ENCODE measurements at regions not wholly inside any gene's neighbourhood (a gene's known extent, or its start where the extent isn't known, plus 50 kb on each side); places are given as distances from the start of the nearest gene placed in this dataset.
A peak's percentile ranks its signal among the peaks of the same experiment; 100 is the strongest.

- intact Hi-C loops (cut with micrococcal nuclease): no loop called here
- H3K27ac Mint-ChIP-seq: no peak overlapping the region
- H3K36me3 Mint-ChIP-seq (ENCODE audit: low read depth): no peaks in the 10 kb centered on the region
- no peaks in the 10 kb centered on the region for H3K27me3 Mint-ChIP-seq
- no peaks in the 10 kb centered on the region for H3K4me1 Mint-ChIP-seq
- no peak for DNase-seq
- no peaks in the 10 kb centered on the region for H3K9me3 Mint-ChIP-seq
- no peak overlapping the region for H3K4me3 Mint-ChIP-seq
Observed at GRCh38 chr11:36803084-36803483, 205.0 kb upstream of the RAG2 start.

DNA sequence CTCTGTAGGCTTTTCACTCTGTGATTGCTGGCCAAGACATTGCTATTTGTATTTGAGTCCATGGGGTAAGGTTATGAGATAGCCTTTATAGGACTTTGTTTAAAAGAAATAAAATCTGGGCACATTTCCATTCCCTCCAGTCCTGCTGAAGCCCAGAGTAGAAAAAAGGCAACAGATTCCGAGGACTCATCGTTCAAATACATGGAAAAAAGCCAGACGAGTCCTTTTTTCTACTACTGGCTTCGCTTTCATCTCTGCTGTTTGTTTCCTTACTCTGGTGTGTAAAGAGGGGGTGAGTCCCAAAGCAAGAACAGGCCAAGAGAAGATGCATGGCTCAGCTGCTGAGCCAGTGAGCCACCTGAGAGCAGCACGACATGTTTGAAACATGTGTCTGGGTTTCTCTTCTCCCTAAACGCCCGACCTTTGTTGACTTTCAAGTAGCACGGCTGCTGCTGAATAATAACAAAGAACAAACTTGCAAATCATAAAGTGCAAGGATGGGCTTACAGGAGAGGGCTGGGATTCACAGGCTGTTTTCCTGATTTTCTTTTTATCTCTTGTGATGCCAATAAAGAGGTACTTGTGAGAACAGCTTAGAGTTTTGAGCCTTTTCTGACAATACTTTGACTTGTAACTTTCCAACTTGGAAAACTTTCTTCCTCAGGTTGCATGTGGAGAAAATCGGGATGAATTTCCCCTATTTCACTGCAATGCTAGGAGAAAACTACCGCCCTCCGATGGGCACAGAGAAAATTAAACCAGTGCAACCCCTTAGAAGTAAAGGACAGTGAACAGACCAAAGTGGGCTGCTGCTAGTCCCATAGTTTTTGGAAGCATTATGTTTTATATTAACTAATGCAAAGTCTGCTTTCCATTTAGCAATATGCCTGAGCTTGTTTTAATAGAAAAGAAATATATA lies 195.2 kb upstream of the RAG2 start:
- no peaks in the 10 kb centered on the region for H3K36me3 Mint-ChIP-seq (ENCODE audit: low read depth)
- H3K4me1 Mint-ChIP-seq: no peaks in the 10 kb centered on the region
- DNase-seq: no peak
- intact Hi-C loops (cut with micrococcal nuclease): no loop called here
- no peaks in the 10 kb centered on the region for H3K9me3 Mint-ChIP-seq
- H3K27ac Mint-ChIP-seq: no peak overlapping the region
- no peak overlapping the region for H3K4me3 Mint-ChIP-seq
- peaks cover 10% of the 10 kb centered on the region for H3K27me3 Mint-ChIP-seq

- H3K36me3 Mint-ChIP-seq (ENCODE audit: low read depth): no peaks in the 10 kb centered on the region
- H3K9me3 Mint-ChIP-seq: no peaks in the 10 kb centered on the region
- DNase-seq: no peak
- peaks cover 10% of the 10 kb centered on the region for H3K27me3 Mint-ChIP-seq
- H3K4me1 Mint-ChIP-seq: no peaks in the 10 kb centered on the region
- no peak overlapping the region for H3K27ac Mint-ChIP-seq
- no peak overlapping the region for H3K4me3 Mint-ChIP-seq
- intact Hi-C loops (cut with micrococcal nuclease): no loop called here
Observed at GRCh38 chr11:36791957-36792356, 193.9 kb upstream of the RAG2 start.

GRCh38 chr11:36790526-36790925 lies 192.5 kb upstream of the RAG2 start:
- DNase-seq: no peak
- Mint-ChIP-seq H3K4me3 (no peak overlapping the region), H3K36me3 (ENCODE audit: low read depth) (no peaks in the 10 kb centered on the region), H3K27me3 (peaks cover 10% of the 10 kb centered on the region), H3K4me1 (no peaks in the 10 kb centered on the region), H3K9me3 (no peaks in the 10 kb centered on the region), H3K27ac (no peak overlapping the region)
- intact Hi-C loops (cut with micrococcal nuclease): no loop called here

DNA sequence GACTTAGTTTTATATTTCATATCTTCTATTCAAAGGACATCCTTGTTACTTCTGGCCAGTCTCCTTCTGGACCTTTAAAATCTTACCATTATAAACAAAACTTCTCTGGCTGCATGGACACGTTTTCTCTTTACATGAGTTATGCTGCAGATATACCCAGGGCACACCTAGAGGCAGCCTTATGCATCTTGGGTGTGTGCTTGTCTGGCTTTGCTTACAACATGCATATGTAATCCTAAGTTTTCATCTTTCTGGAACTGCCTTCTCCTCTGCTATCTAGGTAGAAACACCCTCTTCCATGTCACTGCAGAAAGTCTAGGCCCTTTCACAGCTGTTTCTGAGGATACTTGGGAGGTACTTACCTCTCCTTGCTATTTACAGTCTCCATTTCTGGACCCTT lies 185.8 kb upstream of the RAG2 start:
- DNase-seq: no peak
- Mint-ChIP-seq H3K27me3 (peaks cover 4% of the 10 kb centered on the region), H3K4me3 (no peak overlapping the region), H3K9me3 (no peaks in the 10 kb centered on the region), H3K27ac (no peak overlapping the region), H3K36me3 (ENCODE audit: low read depth) (no peaks in the 10 kb centered on the region), H3K4me1 (no peaks in the 10 kb centered on the region)
- intact Hi-C loops (cut with micrococcal nuclease): no loop called here

DNA sequence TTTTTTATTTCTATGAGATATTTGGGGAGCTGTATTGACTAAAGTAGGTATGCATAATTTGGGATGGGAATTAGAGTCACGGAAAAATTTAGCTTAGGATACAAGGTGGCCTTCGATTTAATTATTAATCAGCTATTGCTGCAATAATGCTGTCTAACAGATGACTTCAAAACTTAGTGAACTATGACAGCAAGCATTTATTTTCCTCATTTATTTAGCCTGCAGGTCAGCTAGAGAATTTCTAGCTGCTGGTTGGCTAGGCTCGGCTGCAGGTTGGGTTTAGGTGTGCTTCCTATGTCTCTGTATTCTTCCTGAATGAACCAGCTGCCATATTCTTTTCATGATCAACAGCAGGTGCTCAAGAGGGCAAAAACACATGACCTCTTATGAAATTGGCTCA lies 181.8 kb upstream of the RAG2 start:
- Mint-ChIP-seq H3K9me3 (no peaks in the 10 kb centered on the region), H3K36me3 (ENCODE audit: low read depth) (no peaks in the 10 kb centered on the region), H3K27me3 (peaks cover 4% of the 10 kb centered on the region), H3K4me3 (no peak overlapping the region), H3K27ac (no peak overlapping the region), H3K4me1 (no peaks in the 10 kb centered on the region)
- DNase-seq: no peak
- intact Hi-C loops (cut with micrococcal nuclease): no loop called here

DNA sequence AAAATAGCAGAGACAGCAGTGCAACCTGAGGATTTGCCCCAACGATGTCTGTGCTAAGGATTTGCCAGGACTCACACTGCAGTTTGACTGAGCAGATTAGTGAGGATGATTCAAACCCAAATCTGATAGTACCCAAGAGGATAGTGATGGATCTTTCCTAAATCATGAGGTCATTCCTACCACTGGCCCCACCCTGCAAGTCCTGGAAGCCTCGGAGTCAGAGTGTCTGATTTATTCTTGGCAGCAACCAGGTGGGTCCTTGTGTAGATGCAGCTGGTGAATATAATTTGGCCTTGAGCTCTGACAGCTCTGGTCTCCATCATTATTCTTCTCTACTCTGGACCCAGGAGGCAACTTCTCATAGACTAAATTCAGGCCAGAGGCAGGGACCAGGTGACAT lies 179.3 kb upstream of the RAG2 start:
- Mint-ChIP-seq H3K4me1 (no peaks in the 10 kb centered on the region), H3K9me3 (no peaks in the 10 kb centered on the region), H3K27ac (no peak overlapping the region), H3K4me3 (no peak overlapping the region), H3K27me3 (peaks cover 4% of the 10 kb centered on the region), H3K36me3 (ENCODE audit: low read depth) (no peaks in the 10 kb centered on the region)
- DNase-seq: no peak
- intact Hi-C loops (cut with micrococcal nuclease): no loop called here

DNA sequence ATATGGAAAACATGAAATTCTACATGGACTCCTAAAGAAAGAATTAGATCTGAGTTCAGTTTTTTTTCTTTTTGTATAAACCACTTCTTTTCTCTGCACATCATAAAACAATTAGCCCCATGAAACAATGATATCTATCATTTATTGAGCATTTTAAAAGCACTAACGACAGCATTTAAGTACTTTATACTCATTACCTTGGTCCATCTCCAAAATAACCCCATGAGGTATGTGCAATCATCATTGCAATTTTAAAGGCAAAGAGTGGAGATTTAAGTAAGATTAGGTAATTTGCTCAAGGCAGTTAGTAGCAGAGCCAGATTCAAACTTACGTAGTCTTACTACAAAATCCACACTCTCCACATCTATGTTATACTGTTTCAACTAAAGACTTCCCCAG lies 177.7 kb upstream of the RAG2 start:
- H3K4me3 Mint-ChIP-seq: no peak overlapping the region
- no peaks in the 10 kb centered on the region for H3K4me1 Mint-ChIP-seq
- intact Hi-C loops (cut with micrococcal nuclease): no loop called here
- H3K36me3 Mint-ChIP-seq (ENCODE audit: low read depth): no peaks in the 10 kb centered on the region
- no peak for DNase-seq
- H3K27ac Mint-ChIP-seq: no peak overlapping the region
- no peaks in the 10 kb centered on the region for H3K9me3 Mint-ChIP-seq
- H3K27me3 Mint-ChIP-seq: no peaks in the 10 kb centered on the region

GRCh38 chr11:36775130-36775529 lies 177.1 kb upstream of the RAG2 start:
- intact Hi-C loops (cut with micrococcal nuclease): no loop called here
- no peaks in the 10 kb centered on the region for H3K4me1 Mint-ChIP-seq
- no peaks in the 10 kb centered on the region for H3K27me3 Mint-ChIP-seq
- H3K9me3 Mint-ChIP-seq: no peaks in the 10 kb centered on the region
- DNase-seq: no peak
- H3K36me3 Mint-ChIP-seq (ENCODE audit: low read depth): no peaks in the 10 kb centered on the region
- H3K27ac Mint-ChIP-seq: no peak overlapping the region
- no peak overlapping the region for H3K4me3 Mint-ChIP-seq

DNA sequence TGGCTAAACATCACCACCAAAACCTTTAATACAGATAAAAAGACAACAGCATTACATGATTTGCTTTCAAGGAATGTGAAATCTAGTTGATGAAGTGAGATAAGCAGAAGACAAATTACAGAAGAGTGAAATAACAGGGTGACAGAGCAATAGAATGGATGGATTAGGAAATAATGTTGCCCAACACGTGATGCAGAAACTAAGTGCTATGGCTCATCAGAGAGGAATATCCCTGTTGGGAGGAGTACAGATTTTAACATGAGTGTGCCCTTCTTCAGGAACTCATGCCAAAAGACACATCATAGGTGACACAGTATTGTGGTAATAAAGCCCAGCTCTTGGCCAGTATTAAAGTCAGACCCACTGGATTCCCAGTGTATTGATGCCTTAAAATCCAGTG lies 176.6 kb upstream of the RAG2 start:
- H3K4me1 Mint-ChIP-seq: no peaks in the 10 kb centered on the region
- no peak overlapping the region for H3K27ac Mint-ChIP-seq
- no peaks in the 10 kb centered on the region for H3K27me3 Mint-ChIP-seq
- no peaks in the 10 kb centered on the region for H3K36me3 Mint-ChIP-seq (ENCODE audit: low read depth)
- no peak for DNase-seq
- H3K4me3 Mint-ChIP-seq: no peak overlapping the region
- intact Hi-C loops (cut with micrococcal nuclease): no loop called here
- H3K9me3 Mint-ChIP-seq: no peaks in the 10 kb centered on the region

DNA sequence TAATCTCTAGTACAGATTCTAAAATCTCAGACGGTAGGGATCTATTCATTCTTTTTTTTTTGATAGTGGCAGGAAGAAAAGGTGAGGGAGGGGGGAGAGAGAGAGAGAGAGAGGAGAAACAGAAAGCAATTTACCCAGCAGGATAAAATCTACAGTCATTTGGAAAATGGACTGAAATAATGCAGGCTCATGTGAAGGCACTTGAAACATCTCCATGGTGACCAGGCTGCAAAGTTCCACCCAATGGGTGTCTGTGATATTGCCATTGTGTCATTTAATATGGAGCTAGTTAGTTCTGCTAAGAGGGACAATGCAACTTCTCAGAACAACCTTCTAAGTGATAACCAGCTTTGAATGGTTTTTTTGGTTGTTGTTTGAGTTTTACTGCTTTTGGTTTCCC lies 165.2 kb upstream of the RAG2 start:
- H3K36me3 Mint-ChIP-seq (ENCODE audit: low read depth): no peaks in the 10 kb centered on the region
- peaks cover 3% of the 10 kb centered on the region for H3K4me1 Mint-ChIP-seq
- no peak overlapping the region for H3K27ac Mint-ChIP-seq
- no peaks in the 10 kb centered on the region for H3K27me3 Mint-ChIP-seq
- intact Hi-C loops (cut with micrococcal nuclease): no loop called here
- DNase-seq: peak; percentile 60
- H3K4me3 Mint-ChIP-seq: no peak overlapping the region
- H3K9me3 Mint-ChIP-seq: no peaks in the 10 kb centered on the region

DNA sequence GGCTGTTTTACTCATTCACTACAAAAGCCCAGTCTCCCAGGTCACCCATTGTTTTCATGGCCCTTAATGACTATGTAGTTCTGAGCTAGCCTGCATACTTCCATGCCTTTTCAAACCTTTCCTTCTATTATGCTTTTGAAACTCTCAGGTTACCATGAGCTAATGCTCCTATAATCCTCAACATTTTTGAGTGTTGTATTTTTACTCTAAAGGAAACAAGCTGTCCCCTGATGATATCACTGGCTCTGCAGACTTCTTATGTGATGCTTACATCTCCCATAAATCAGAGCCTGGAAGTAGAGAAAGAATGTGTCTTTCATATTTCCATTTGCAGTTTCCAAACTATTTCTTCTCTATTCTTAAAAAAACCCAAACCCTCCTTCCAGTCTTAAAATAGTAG lies 159.0 kb upstream of the RAG2 start:
- no peak for DNase-seq
- Mint-ChIP-seq H3K4me1 (no peaks in the 10 kb centered on the region), H3K27me3 (peaks cover 7% of the 10 kb centered on the region), H3K9me3 (no peaks in the 10 kb centered on the region), H3K4me3 (no peak overlapping the region), H3K27ac (no peak overlapping the region), H3K36me3 (ENCODE audit: low read depth) (no peaks in the 10 kb centered on the region)
- intact Hi-C loops (cut with micrococcal nuclease): no loop called here

GRCh38 chr11:36753960-36754359 lies 155.9 kb upstream of the RAG2 start:
- Mint-ChIP-seq H3K4me3 (no peak overlapping the region), H3K36me3 (ENCODE audit: low read depth) (no peaks in the 10 kb centered on the region), H3K27ac (no peak overlapping the region), H3K4me1 (no peaks in the 10 kb centered on the region), H3K27me3 (peaks cover 7% of the 10 kb centered on the region), H3K9me3 (no peaks in the 10 kb centered on the region)
- no peak for DNase-seq
- intact Hi-C loops (cut with micrococcal nuclease): no loop called here

GRCh38 chr11:36751996-36752395 lies 154.0 kb upstream of the RAG2 start:
- Mint-ChIP-seq H3K4me1 (no peaks in the 10 kb centered on the region), H3K27ac (no peak overlapping the region), H3K27me3 (peaks cover 7% of the 10 kb centered on the region), H3K4me3 (no peak overlapping the region), H3K9me3 (no peaks in the 10 kb centered on the region), H3K36me3 (ENCODE audit: low read depth) (no peaks in the 10 kb centered on the region)
- DNase-seq: no peak
- intact Hi-C loops (cut with micrococcal nuclease): no loop called here

DNA sequence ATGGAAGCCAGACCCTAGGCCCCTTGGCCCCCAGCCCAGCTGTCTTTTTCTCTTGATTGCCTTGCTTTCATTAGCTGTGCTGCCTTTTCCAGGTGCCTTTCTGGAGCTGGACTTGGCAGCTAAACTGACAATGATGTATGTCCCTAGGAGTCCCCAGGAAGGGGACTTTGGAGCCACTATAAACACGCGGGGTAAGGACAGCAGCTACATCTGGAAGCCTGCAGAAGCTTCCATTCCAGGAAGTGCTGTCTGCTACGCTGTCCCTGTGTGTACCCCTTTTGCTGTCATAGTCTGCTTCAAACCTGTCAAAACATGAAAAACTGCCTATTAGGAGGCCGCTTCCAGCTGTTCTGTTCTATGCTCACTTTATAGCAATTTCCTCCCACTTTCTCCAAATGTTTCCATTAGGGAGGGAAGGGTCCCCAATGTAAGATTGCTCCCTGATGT lies 153.3 kb upstream of the RAG2 start:
- H3K4me1 Mint-ChIP-seq: no peaks in the 10 kb centered on the region
- no peak overlapping the region for H3K27ac Mint-ChIP-seq
- H3K27me3 Mint-ChIP-seq: peaks cover 7% of the 10 kb centered on the region
- no peaks in the 10 kb centered on the region for H3K36me3 Mint-ChIP-seq (ENCODE audit: low read depth)
- H3K9me3 Mint-ChIP-seq: no peaks in the 10 kb centered on the region
- intact Hi-C loops (cut with micrococcal nuclease): no loop called here
- no peak overlapping the region for H3K4me3 Mint-ChIP-seq
- DNase-seq: no peak
